Osteocyte (in vitro differentiated cells): ENCODE measurements at regions not wholly inside any gene's neighbourhood (a gene's known extent, or its start where the extent isn't known, plus 50 kb on each side); places are given as distances from the start of the nearest gene placed in this dataset.
A peak's percentile ranks its signal among the peaks of the same experiment; 100 is the strongest.

ENCODE experiments used
- DNase-seq: peaks from one replicate; pipeline ENCODE4 v3.0.0; 2021; ENCODE audit warnings: mixed read lengths; ENCODE audit not compliant: unreplicated experiment; ENCODE audit errors: extremely low spot score
- H3K27ac Mint-ChIP-seq: one replicate; pipeline ENCODE4 v1.8.0; 2021; ENCODE audit warnings: mild to moderate bottlenecking, mixed read lengths; ENCODE audit not compliant: unreplicated experiment
- H3K27me3 Mint-ChIP-seq: one replicate; pipeline ENCODE4 v1.8.0; 2021; ENCODE audit warnings: mixed read lengths; ENCODE audit not compliant: unreplicated experiment
- H3K36me3 Mint-ChIP-seq: one replicate; pipeline ENCODE4 v1.8.0; 2021; ENCODE audit warnings: mixed read lengths; ENCODE audit not compliant: unreplicated experiment
- H3K4me1 Mint-ChIP-seq: one replicate; pipeline ENCODE4 v1.8.0; 2021; ENCODE audit warnings: mixed read lengths; ENCODE audit not compliant: unreplicated experiment
- H3K4me3 Mint-ChIP-seq: one replicate; pipeline ENCODE4 v1.8.0; 2021; ENCODE audit warnings: mild to moderate bottlenecking, moderate library complexity, mixed read lengths; ENCODE audit not compliant: unreplicated experiment
- H3K9me3 Mint-ChIP-seq: one replicate; pipeline ENCODE4 v1.8.0; 2021; ENCODE audit warnings: mixed read lengths; ENCODE audit not compliant: unreplicated experiment
- TF ChIP-seq, protein P1 (sequence below): fragments of 200-600 bp; sonication (generic); IDR thresholded peaks from 2 replicates; pipeline ENCODE4 v1.5.0; 2021; ENCODE audit warnings: antibody characterized with exemption, mild to moderate bottlenecking, moderate library complexity

DNA sequence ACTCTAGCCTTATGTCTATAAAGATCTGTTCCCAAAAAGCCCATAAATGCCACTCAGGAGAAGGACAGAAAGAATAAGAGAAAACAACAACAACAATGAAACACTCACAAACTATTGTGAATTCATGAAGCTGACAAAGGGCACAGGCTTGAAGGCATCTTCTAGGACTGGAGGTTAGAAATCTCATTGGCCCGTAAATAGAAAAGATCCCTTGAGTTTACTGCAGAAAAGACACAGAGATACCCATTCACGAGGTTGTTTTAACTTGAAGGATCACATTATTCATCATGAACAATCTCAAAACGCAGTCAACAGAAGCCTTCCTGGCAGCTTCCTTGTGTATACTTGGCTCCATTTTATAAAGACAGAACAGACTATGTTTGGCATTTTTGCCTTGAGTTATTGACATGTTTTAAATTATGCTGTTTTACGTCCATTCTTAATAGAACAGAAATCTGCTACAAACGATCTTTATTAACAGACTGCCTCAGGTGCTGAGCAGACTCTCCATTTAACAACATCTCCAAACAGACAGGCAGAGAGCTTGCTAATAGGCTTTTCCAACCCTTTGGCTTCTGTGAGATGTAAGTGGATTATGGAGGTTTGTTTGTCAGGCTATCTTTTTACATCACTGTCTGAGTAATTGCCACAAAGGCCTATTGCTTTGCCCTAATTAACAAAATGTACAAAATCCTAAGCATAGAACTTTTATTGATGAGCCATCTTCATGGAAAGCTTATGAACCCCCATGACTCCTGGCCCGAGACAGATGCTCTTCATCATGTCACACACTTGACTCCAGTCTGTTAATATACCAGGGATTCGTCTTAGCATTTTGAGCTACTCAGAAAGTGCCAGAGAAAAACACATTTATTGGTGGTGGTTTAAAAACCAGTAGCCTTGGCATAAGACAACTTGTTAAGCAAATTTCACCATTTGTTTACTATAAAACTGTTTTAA, 735.3 kb upstream of the ZNF608 start:
- no peak overlapping the region for H3K27ac Mint-ChIP-seq
- no peak for DNase-seq
- TF ChIP-seq, protein P1, sequence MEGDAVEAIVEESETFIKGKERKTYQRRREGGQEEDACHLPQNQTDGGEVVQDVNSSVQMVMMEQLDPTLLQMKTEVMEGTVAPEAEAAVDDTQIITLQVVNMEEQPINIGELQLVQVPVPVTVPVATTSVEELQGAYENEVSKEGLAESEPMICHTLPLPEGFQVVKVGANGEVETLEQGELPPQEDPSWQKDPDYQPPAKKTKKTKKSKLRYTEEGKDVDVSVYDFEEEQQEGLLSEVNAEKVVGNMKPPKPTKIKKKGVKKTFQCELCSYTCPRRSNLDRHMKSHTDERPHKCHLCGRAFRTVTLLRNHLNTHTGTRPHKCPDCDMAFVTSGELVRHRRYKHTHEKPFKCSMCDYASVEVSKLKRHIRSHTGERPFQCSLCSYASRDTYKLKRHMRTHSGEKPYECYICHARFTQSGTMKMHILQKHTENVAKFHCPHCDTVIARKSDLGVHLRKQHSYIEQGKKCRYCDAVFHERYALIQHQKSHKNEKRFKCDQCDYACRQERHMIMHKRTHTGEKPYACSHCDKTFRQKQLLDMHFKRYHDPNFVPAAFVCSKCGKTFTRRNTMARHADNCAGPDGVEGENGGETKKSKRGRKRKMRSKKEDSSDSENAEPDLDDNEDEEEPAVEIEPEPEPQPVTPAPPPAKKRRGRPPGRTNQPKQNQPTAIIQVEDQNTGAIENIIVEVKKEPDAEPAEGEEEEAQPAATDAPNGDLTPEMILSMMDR = no peak
- H3K27me3 Mint-ChIP-seq = no peaks in the 10 kb centered on the region
- H3K4me3 Mint-ChIP-seq = no peak overlapping the region
- peaks cover 55% of the 10 kb centered on the region for H3K4me1 Mint-ChIP-seq
- no peaks in the 10 kb centered on the region for H3K36me3 Mint-ChIP-seq
- H3K9me3 Mint-ChIP-seq = no peaks in the 10 kb centered on the region

DNA sequence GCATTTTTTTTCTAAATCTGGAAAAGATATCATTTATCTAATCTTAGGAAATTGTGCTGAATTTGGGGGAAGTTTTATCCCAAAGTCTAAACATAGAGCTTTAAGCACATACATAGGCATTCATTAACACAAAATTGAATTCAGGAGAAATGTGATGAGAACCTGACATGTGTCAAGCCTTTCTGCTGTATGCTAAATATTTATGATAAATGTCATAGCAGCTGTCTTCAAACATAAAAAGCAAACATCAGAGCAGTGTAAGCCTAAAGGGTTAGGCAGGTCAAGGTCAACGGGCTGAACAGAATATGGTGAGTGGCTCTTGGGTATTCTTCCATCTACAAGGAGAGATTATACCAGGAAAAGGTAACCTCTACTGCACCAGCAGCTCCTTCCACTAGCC, 737.2 kb upstream of the ZNF608 start:
- no peak for DNase-seq
- TF ChIP-seq, protein P1 = no peak
- Mint-ChIP-seq H3K36me3 (no peaks in the 10 kb centered on the region), H3K27me3 (no peaks in the 10 kb centered on the region), H3K4me1 (peaks cover 57% of the 10 kb centered on the region), H3K9me3 (no peaks in the 10 kb centered on the region), H3K27ac (peak overlapping the region; percentile 95), H3K4me3 (no peak overlapping the region)

DNA sequence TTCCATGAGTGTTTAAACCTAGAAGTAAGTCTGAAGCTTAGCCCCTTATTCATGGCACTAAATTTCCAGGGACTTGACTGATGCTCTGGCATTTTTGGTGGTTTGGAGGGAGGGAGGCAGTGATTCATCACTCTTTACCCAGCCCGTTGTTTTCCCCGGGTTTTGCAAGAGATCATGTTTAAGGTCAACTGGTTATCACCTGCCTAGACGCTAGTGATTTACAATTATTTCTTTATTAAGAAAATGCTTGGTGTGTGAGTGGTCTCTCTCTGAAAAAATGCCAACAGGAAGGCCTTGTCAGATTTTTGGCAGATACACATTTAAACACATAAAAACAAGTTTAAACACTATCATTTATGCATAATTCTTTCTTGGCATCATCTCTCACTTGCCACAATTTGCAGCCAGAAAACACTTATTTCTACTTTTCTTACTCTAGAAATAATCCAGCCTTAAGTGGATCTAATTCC, 737.9 kb upstream of the ZNF608 start:
- Mint-ChIP-seq H3K4me3 (peak overlapping the region; percentile 44), H3K27ac (peak overlapping the region; percentile 95), H3K9me3 (no peaks in the 10 kb centered on the region), H3K36me3 (no peaks in the 10 kb centered on the region), H3K4me1 (peaks cover 57% of the 10 kb centered on the region), H3K27me3 (no peaks in the 10 kb centered on the region)
- TF ChIP-seq, protein P1 = no peak
- no peak for DNase-seq

DNA sequence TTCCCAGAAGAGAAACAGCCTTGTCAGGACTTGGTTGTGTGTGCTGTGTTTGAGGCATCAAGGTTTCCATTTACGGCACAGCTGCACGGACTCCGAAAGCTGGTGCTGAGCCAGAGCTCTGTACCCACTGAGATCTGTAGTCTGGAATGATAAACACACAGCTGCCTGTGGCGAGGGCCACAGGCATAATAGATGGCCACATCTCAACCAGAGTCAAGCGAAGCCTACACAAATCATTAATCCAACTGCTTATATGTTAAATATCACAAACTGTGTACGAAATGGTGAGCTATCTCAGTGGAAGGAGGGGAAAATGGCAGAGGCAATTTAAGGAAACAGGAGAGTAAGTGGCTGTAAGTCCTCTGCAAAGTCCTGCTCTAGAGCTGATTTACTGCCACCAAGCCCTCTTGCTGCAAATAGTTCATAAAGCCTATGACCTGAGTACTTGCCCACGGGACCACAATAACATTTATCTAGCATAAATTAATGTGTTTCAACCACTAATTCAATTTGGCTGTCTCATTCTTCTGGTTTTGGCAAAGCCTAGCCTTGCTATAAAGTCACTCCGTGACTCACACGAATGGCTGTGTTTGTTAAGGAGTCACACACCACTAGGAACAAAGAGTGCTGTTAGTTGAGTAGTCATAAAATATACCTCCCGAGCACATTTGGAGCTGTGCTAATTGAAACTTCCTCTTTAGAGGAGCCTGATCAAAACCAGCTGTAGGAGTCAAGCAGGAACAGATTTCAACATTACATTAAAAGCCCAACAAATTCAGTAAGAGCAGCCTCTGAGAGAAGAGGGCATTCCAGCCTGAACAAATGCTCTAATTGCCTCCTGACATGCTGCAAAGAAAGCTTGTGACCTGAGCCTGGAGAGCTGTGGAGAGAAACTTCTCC, 738.6 kb upstream of the ZNF608 start:
- Mint-ChIP-seq H3K4me1 (peaks cover 57% of the 10 kb centered on the region), H3K9me3 (no peaks in the 10 kb centered on the region)
- TF ChIP-seq, protein P1 = no peak

More for the DNA sequence above, 738.6 kb upstream of the ZNF608 start:
- H3K27ac Mint-ChIP-seq = peak overlapping the region; percentile 95
- no peaks in the 10 kb centered on the region for H3K36me3 Mint-ChIP-seq
- peak; percentile 86 for DNase-seq
- peak overlapping the region; percentile 44 for H3K4me3 Mint-ChIP-seq
- H3K27me3 Mint-ChIP-seq = no peaks in the 10 kb centered on the region
